KMS-11 (cell line): ENCODE measurements at regions not wholly inside any gene's neighbourhood (a gene's known extent, or its start where the extent isn't known, plus 50 kb on each side); places are given as distances from the start of the nearest gene placed in this dataset.

Experiments used
- H2AFZ ChIP-seq: fragments of 200-600 bp; sonication (generic); 2 replicates; pipeline ENCODE4 v1.6.1; 2016; ENCODE audit warnings: antibody characterized with exemption, mixed run types, low read depth
- H3K27ac ChIP-seq: fragments of 200-600 bp; sonication (generic); 2 replicates; pipeline ENCODE4 v1.6.1; 2016; ENCODE audit warnings: mild to moderate bottlenecking, mixed run types
- H3K27me3 ChIP-seq: fragments of 200-600 bp; sonication (generic); 2 replicates; pipeline ENCODE4 v1.6.1; 2017; ENCODE audit warnings: mild to moderate bottlenecking, low read depth, mixed run types, moderate library complexity; ENCODE audit not compliant: insufficient read depth
- H3K36me3 ChIP-seq: fragments of 200-600 bp; sonication (generic); 2 replicates; pipeline ENCODE4 v1.6.1; 2017; ENCODE audit warnings: mild to moderate bottlenecking, mixed run types; ENCODE audit not compliant: insufficient read depth
- H3K4me1 ChIP-seq: fragments of 200-600 bp; sonication (generic); 2 replicates; pipeline ENCODE4 v1.6.1; 2016; ENCODE audit warnings: mild to moderate bottlenecking, low read depth, mixed run types; ENCODE audit not compliant: poor library complexity, severe bottlenecking
- H3K4me2 ChIP-seq: fragments of 200-600 bp; sonication (generic); 2 replicates; pipeline ENCODE4 v1.7.0; 2016; ENCODE audit warnings: mild to moderate bottlenecking, mixed run types
- H3K4me3 ChIP-seq: fragments of 200-600 bp; sonication (generic); IDR thresholded peaks from 2 replicates; pipeline ENCODE4 v1.6.1; 2017; ENCODE audit warnings: low read depth, low read length, mixed read lengths; ENCODE audit not compliant: insufficient read depth
- H3K79me2 ChIP-seq: fragments of 200-600 bp; sonication (generic); 2 replicates; pipeline ENCODE4 v1.6.1; 2016; ENCODE audit warnings: low read depth, mixed run types; ENCODE audit not compliant: insufficient read depth
- H3K9ac ChIP-seq: fragments of 200-600 bp; sonication (generic); 2 replicates; pipeline ENCODE4 v1.6.1; 2016; ENCODE audit warnings: mild to moderate bottlenecking, mixed run types
- H4K20me1 ChIP-seq: fragments of 200-600 bp; sonication (generic); 2 replicates; pipeline ENCODE4 v1.6.1; 2016; ENCODE audit warnings: mild to moderate bottlenecking, mixed run types; ENCODE audit not compliant: insufficient read depth
- TF ChIP-seq, protein P1 (sequence below): fragments of 200-600 bp; sonication (generic); conservative IDR thresholded peaks from 2 replicates; pipeline ENCODE4 v1.6.1; 2017; ENCODE audit warnings: low read depth, mild to moderate bottlenecking, antibody characterized with exemption, low read length, moderate library complexity, mixed read lengths

DNA sequence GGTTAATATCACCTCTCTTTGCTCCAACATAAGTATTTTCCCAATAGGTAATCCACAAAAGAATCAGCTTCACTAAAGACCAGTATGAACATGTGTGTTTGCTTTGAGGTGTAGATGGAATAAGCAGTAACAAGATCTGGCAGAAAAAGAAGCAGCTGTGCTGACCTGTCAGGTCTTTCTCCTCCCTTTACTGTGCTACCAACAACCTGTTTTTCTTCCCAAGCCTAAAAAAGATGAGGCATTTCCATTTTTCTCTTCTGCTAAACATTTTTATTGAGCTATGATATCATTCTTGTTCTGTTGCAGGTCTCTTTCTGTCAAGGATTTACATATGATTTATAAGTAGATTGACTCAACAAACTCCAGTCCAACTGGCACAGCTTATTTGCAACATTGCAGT lies 315.2 kb upstream of the GLI3 start:
- no peaks in the 10 kb centered on the region for H3K27me3 ChIP-seq
- H3K4me2 ChIP-seq: no peak overlapping the region
- TF ChIP-seq, protein P1, sequence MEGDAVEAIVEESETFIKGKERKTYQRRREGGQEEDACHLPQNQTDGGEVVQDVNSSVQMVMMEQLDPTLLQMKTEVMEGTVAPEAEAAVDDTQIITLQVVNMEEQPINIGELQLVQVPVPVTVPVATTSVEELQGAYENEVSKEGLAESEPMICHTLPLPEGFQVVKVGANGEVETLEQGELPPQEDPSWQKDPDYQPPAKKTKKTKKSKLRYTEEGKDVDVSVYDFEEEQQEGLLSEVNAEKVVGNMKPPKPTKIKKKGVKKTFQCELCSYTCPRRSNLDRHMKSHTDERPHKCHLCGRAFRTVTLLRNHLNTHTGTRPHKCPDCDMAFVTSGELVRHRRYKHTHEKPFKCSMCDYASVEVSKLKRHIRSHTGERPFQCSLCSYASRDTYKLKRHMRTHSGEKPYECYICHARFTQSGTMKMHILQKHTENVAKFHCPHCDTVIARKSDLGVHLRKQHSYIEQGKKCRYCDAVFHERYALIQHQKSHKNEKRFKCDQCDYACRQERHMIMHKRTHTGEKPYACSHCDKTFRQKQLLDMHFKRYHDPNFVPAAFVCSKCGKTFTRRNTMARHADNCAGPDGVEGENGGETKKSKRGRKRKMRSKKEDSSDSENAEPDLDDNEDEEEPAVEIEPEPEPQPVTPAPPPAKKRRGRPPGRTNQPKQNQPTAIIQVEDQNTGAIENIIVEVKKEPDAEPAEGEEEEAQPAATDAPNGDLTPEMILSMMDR: no peak
- H3K4me1 ChIP-seq: no peaks in the 10 kb centered on the region
- no peaks in the 10 kb centered on the region for H4K20me1 ChIP-seq
- H3K9ac ChIP-seq: no peak overlapping the region
- no peak overlapping the region for H2AFZ ChIP-seq
- no peaks in the 10 kb centered on the region for H3K79me2 ChIP-seq
- no peak overlapping the region for H3K27ac ChIP-seq
- no peak overlapping the region for H3K4me3 ChIP-seq
- no peaks in the 10 kb centered on the region for H3K36me3 ChIP-seq

- Histone ChIP-seq H3K9ac (no peak overlapping the region), H4K20me1 (no peaks in the 10 kb centered on the region), H3K4me3 (no peak overlapping the region), H3K4me1 (no peaks in the 10 kb centered on the region), H3K36me3 (no peaks in the 10 kb centered on the region), H2AFZ (no peak overlapping the region), H3K4me2 (no peak overlapping the region), H3K27ac (no peak overlapping the region), H3K79me2 (no peaks in the 10 kb centered on the region), H3K27me3 (no peaks in the 10 kb centered on the region)
- TF ChIP-seq, protein P1: no peak
Observed at GRCh38 chr7:42550706-42551470, 313.9 kb upstream of the GLI3 start.

DNA sequence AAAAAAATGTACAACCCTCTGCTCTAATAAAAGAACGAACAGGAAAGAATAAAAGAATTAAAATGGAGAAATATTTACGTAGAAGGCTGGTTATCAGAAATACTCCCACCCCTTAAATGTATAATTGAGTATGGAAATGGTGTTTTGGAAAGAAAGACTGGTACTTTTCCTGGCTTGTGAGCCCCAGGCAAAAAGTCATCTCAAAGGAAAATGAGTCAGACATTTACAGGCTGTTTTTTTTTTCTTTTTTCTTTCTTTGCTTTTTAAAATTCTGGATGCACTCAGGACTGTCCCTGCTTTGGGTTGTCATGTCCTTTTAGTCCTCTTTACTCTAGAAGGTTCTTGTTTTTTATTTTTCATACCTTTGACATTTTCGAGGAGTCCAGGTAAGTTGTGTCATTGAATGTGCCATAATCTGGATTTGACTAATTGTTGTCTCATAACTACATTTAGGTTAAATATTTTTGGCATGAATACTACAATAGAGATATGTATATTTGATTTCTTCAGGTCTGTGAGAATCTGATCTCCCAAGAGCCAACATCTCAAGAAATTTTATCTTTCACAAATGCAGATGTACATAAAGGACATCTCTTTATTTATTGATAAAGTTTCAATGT lies 313.0 kb upstream of the GLI3 start:
- H3K36me3 ChIP-seq: no peaks in the 10 kb centered on the region
- no peak overlapping the region for H3K27ac ChIP-seq
- TF ChIP-seq, protein P1: no peak
- H3K27me3 ChIP-seq: no peaks in the 10 kb centered on the region
- no peak overlapping the region for H3K4me3 ChIP-seq
- H3K4me2 ChIP-seq: no peak overlapping the region
- no peaks in the 10 kb centered on the region for H4K20me1 ChIP-seq
- no peak overlapping the region for H3K9ac ChIP-seq
- H3K79me2 ChIP-seq: no peaks in the 10 kb centered on the region
- no peaks in the 10 kb centered on the region for H3K4me1 ChIP-seq
- H2AFZ ChIP-seq: no peak overlapping the region

- Histone ChIP-seq H3K4me1 (no peaks in the 10 kb centered on the region), H2AFZ (no peak overlapping the region), H3K27ac (no peak overlapping the region), H3K9ac (no peak overlapping the region), H3K79me2 (no peaks in the 10 kb centered on the region), H3K4me2 (no peak overlapping the region), H4K20me1 (no peaks in the 10 kb centered on the region), H3K27me3 (no peaks in the 10 kb centered on the region), H3K36me3 (no peaks in the 10 kb centered on the region), H3K4me3 (no peak overlapping the region)
- TF ChIP-seq, protein P1: no peak
Observed at GRCh38 chr7:42548816-42549611, 312.0 kb upstream of the GLI3 start.
